Type B pancreatic cell (in vitro differentiated cells): ENCODE measurements at regions not wholly inside any gene's neighbourhood (a gene's known extent, or its start where the extent isn't known, plus 50 kb on each side); places are given as distances from the start of the nearest gene placed in this dataset.

Experiments used
- DNase-seq: peaks from one replicate; pipeline ENCODE4 v3.0.0; 2021; ENCODE audit warnings: mixed read lengths; ENCODE audit not compliant: unreplicated experiment; ENCODE audit errors: extremely low spot score
- H3K27ac Mint-ChIP-seq: 2 replicates; pipeline ENCODE4 v1.8.0; 2021; ENCODE audit warnings: mild to moderate bottlenecking, mixed read lengths
- H3K27me3 Mint-ChIP-seq: 2 replicates; pipeline ENCODE4 v1.8.0; 2021; ENCODE audit warnings: mixed read lengths
- H3K36me3 Mint-ChIP-seq: 2 replicates; pipeline ENCODE4 v1.8.0; 2021; ENCODE audit warnings: mixed read lengths
- H3K4me1 Mint-ChIP-seq: one replicate; pipeline ENCODE4 v1.8.0; 2021; ENCODE audit warnings: mixed read lengths; ENCODE audit not compliant: unreplicated experiment
- H3K4me3 Mint-ChIP-seq: 2 replicates; pipeline ENCODE4 v1.8.0; 2021; ENCODE audit warnings: mild to moderate bottlenecking, mixed read lengths
- H3K9me3 Mint-ChIP-seq: 2 replicates; pipeline ENCODE4 v1.8.0; 2021; ENCODE audit warnings: mixed read lengths
- TF ChIP-seq, protein P1 (sequence below): fragments of 200-600 bp; sonication (generic); conservative IDR thresholded peaks from 2 replicates; pipeline ENCODE4 v1.5.0; 2021; ENCODE audit warnings: antibody characterized with exemption, mild to moderate bottlenecking

DNA sequence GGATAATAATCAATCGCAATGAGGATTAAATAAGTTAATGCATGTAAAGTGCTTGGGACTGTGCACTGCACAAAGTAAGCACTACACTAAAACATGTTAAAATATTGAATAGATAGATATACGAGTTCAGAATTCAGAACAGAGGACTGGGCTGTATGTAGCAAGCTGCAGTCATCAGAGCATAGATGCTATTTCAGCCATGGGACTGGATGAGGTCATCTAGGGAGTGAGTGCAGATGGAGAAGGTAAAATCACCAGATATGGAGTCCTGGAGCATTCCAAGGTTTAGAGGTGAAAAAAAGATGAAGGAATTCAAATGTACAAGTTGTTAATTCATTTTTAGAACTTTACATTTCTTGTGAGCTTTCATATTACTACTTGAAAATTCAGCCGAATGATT is 347.5 kb upstream of the DDI1 start:
- no peak overlapping the region for H3K27ac Mint-ChIP-seq
- H3K4me1 Mint-ChIP-seq: no peaks in the 10 kb centered on the region
- TF ChIP-seq, protein P1, sequence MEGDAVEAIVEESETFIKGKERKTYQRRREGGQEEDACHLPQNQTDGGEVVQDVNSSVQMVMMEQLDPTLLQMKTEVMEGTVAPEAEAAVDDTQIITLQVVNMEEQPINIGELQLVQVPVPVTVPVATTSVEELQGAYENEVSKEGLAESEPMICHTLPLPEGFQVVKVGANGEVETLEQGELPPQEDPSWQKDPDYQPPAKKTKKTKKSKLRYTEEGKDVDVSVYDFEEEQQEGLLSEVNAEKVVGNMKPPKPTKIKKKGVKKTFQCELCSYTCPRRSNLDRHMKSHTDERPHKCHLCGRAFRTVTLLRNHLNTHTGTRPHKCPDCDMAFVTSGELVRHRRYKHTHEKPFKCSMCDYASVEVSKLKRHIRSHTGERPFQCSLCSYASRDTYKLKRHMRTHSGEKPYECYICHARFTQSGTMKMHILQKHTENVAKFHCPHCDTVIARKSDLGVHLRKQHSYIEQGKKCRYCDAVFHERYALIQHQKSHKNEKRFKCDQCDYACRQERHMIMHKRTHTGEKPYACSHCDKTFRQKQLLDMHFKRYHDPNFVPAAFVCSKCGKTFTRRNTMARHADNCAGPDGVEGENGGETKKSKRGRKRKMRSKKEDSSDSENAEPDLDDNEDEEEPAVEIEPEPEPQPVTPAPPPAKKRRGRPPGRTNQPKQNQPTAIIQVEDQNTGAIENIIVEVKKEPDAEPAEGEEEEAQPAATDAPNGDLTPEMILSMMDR: no peak
- no peaks in the 10 kb centered on the region for H3K9me3 Mint-ChIP-seq
- no peak overlapping the region for H3K4me3 Mint-ChIP-seq
- H3K36me3 Mint-ChIP-seq: no peaks in the 10 kb centered on the region
- DNase-seq: no peak
- H3K27me3 Mint-ChIP-seq: no peaks in the 10 kb centered on the region

DNA sequence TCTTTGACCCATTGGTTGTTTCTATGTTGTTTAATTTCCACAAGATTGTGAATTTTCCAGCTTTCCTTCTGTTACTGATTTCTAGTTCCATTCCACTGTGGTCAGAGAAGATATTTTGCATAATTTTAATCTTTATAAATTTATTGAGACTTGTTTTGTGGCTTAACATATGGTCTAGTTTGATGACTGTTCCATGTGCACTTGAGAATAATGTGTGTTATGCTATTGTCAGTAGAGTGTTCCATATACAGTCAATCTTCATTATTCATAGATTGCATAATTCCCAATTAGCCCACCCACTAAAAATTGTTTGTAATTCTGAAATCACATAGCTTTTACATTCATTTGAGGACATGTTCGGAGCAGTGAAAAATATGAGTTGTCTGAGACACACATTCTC is 346.1 kb upstream of the DDI1 start:
- Mint-ChIP-seq H3K36me3 (no peaks in the 10 kb centered on the region), H3K27me3 (no peaks in the 10 kb centered on the region), H3K4me3 (no peak overlapping the region), H3K4me1 (no peaks in the 10 kb centered on the region), H3K27ac (no peak overlapping the region), H3K9me3 (no peaks in the 10 kb centered on the region)
- DNase-seq: no peak
- TF ChIP-seq, protein P1: no peak

DNA sequence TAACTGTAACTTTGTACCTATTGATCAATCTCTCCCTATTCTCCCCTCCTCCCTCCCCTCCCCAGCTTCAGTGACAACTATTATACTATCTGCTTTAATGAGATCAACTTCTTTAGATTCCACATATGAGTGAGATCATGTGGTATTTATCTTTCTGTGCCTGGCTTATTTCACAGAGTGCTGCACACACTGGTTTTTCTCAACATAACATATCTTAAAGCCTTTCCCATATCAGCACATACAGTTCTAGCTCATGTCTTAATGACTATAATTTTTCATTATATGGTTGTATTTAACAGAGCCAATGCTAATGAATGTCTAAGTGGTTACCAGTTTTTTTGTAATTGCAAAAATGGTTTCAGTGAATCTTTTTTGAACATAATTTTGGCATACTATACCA is 340.3 kb upstream of the DDI1 start:
- no peak for DNase-seq
- no peak overlapping the region for H3K27ac Mint-ChIP-seq
- H3K9me3 Mint-ChIP-seq: no peaks in the 10 kb centered on the region
- H3K4me1 Mint-ChIP-seq: peaks cover 4% of the 10 kb centered on the region
- TF ChIP-seq, protein P1: no peak
- H3K4me3 Mint-ChIP-seq: no peak overlapping the region
- H3K36me3 Mint-ChIP-seq: no peaks in the 10 kb centered on the region
- no peaks in the 10 kb centered on the region for H3K27me3 Mint-ChIP-seq

DNA sequence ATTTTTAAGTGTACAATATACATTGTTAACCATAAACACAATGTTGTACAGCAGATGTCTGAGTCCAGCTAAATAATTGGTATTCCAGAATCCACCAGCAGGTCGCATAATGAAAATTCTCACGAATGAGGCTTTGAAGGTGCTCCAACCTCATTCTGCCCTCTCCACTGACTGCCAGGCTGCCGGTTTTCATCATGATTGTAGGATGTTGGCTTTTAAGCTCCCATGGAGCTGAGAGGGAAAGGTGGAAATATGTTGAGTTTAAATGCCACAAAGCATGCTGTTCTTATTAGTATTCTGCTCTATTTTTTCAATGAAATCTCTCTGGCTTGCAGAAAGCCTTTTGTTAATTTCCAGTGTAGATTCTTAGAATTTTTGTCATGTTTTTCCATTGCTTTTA is 337.2 kb upstream of the DDI1 start:
- Mint-ChIP-seq H3K27ac (no peak overlapping the region), H3K36me3 (no peaks in the 10 kb centered on the region), H3K27me3 (no peaks in the 10 kb centered on the region), H3K4me1 (peaks cover 4% of the 10 kb centered on the region), H3K9me3 (no peaks in the 10 kb centered on the region), H3K4me3 (no peak overlapping the region)
- no peak for DNase-seq
- TF ChIP-seq, protein P1: peak; percentile 47

DNA sequence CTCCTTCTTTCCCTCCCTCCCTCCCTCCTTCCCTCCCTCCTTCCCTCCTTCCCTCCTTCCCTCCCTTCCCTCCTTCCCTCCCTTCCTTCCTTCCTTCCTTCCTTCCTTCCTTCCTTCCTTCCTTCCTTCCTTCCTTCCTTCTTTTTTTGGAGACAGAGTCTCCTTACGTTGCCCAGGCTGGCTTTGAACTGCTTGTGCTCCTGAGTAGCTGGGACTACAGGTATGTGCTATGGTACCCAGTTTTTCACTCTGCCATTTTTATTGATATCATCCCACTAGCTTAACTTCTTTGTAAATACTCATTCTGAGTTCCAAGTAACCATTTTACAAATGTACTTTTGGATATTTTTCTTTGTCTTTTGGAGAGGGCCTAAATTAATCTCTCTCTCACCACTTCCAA is 336.8 kb upstream of the DDI1 start:
- Mint-ChIP-seq H3K27ac (no peak overlapping the region), H3K36me3 (no peaks in the 10 kb centered on the region), H3K9me3 (no peaks in the 10 kb centered on the region), H3K27me3 (no peaks in the 10 kb centered on the region), H3K4me1 (peaks cover 4% of the 10 kb centered on the region), H3K4me3 (no peak overlapping the region)
- DNase-seq: no peak
- TF ChIP-seq, protein P1: no peak

DNA sequence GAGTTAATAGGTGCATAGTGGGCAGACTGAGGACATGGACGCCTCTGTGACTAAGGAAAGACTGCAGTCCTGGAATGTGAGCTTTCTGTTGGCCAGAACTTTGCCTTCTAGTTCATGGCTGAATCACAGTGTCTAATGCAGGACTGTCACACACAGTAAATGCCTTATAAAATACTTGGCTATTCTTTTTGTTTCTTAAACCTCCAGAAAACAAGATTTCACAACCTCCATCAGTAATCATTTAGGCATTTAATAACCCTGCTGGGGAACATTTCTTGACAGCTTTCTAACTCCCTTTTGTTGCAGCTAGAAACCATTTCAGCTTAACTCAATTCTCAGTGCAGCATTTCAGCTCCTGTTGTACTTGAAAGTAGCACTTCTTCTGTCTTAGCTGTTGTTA is 335.8 kb upstream of the DDI1 start:
- H3K4me3 Mint-ChIP-seq: no peak overlapping the region
- H3K36me3 Mint-ChIP-seq: no peaks in the 10 kb centered on the region
- H3K4me1 Mint-ChIP-seq: peaks cover 4% of the 10 kb centered on the region
- no peak for DNase-seq
- no peaks in the 10 kb centered on the region for H3K27me3 Mint-ChIP-seq
- H3K9me3 Mint-ChIP-seq: no peaks in the 10 kb centered on the region
- H3K27ac Mint-ChIP-seq: no peak overlapping the region
- TF ChIP-seq, protein P1: no peak
